HG03095 (cell line): ENCODE measurements at regions not wholly inside any gene's neighbourhood (a gene's known extent, or its start where the extent isn't known, plus 50 kb on each side); places are given as distances from the start of the nearest gene placed in this dataset.

Experiments
- ATAC-seq: cut with Tn5 transposase; IDR thresholded peaks from one replicate; pipeline ENCODE4 v1.9.1; 2021; ENCODE audit warnings: moderate library complexity; ENCODE audit not compliant: unreplicated experiment

- no peak for ATAC-seq
Measured at GRCh38 chr13:108156749-108157148, 58.6 kb downstream of the LIG4 start.

DNA sequence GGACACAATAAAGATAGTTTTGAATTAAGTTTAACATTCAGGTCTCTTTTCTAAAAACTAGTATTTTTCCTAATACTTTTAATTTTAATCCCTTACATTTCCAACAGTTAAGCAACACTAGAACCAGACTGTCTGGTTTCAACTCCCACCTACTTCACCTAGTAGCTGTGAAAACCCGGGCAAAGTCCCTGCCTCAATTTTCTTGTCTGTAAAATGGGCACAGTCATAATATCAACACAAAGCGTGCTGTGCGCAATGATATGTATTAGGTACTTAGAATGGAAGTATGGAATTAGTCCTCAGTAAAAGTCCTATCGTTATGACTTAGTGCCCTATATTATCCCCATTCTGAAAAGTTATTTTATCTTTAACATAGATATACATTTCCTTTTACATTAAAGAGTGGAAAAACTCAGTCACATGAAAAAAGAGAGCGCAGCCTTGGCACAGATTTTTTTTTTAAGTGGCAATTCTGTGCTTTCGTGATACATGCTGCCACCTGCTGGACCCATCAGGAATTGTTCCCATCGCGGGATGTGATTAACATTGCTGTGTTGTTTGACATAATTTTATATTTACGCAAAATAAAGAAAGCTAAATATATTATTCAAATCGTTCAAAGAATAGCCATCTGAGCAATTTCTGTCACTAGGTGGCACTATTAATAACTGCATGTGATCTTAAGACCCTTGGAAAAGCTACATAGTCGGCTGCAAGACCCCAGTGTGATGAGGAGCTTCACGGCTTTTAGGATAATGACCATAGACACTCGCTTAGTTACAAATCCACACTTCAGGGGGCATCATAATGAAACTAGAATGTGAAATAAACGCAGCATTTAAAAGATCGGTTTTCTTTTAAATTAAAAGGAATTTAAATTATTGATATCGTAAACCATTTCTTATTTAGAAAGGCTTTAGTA, 59.9 kb downstream of the LIG4 start:
- no peak for ATAC-seq

DNA sequence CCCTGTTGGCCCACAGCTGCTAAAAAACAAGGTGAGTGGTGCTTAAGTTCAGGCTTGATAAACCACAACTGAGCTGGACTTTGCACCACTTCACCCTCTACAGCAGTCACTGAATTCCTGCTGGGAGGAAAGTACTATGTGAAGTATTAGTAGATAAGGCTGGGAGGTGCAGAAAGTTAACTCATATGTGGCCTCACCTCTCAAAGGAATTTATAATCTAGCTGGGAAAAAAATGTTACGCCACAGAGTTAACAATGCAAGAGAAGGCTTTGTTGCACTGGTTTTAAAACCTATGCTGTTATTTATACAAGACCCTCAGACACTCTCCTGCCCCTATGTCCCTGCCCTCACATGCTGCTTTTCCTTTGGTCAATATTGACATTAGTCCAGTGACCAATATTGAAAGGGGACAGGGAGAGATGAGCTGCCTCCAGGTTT, 60.9 kb downstream of the LIG4 start:
- no peak for ATAC-seq

DNA sequence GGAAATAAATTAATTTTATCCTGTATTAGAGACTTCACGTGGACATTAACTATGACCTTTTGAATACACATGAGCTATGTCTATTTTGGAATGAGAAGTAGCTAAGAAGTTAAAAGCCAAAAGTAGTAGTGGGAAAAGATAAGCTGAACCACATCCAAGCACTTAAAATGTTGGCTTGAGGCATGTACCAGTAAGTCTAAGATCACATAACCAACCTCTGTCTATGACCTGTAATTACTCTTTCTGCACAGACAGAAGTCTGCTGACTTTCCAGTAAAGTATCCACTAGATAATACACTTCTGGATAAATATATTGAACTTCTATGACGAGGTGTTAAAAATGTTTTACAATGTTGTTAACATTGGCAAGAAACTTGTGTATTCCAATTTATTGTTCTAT, 68.7 kb downstream of the LIG4 start:
- ATAC-seq: no peak

GRCh38 chr13:108142702-108143436, 72.5 kb downstream of the LIG4 start:
- ATAC-seq: no peak

DNA sequence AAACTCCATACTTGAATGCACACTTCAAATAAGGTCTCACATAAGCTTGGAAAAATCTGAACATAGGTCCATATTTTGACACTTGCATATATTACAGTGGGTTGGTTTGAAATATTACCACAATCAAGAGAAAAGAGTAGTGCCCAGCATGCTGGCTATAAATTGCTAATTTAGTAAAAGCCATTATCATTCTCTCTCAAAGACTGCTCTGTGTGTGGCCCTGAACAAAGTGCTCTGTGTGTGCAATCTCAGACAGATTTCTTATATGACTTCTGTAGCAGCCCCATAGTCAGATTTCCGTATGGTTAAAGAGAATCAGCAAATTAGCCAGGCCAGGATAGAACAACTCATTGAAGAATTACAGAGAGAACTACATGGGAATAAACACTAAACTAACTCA, 78.2 kb downstream of the LIG4 start:
- no peak for ATAC-seq

- no peak for ATAC-seq
Measured at GRCh38 chr13:108127406-108127805, 87.9 kb downstream of the LIG4 start.

GRCh38 chr13:108126056-108126455, 89.3 kb downstream of the LIG4 start:
- ATAC-seq: no peak

DNA sequence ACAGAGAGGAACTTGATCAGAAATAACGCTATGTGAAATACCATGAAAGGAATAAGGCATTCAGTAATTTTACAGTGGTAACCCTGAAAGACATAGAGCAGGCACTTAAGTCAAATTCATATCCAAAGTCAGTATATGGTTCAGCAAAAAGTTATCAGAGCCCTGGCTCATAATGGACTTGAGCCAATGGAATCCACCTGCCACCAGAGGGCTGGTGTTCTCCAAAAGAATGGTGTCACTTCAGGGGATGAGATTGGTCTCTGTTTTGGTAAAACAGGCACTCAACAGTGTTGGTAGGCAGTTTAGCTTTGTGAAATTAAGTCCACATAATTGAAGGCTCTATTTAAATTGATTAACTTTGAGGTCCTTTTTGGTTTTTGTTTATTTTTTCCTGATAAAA, 93.9 kb downstream of the LIG4 start:
- ATAC-seq: no peak

DNA sequence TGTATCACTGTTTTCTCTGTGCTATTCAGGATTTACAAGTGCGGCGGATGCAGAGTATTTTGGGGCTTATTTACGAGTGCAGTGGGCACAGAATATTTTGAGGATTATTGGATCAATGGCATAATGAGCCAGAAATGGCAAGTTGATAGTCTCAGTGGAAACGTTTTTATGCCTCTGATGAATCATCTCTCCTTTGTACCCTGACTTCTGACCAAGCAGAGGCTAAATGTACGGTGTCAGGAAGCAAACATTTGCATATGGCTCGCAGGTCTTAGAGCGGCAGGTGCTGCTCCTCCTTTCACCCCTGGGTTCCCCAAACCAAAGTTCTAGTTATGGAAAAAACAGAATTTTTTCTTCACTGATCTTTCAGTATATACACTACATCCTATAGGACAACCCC, 94.5 kb downstream of the LIG4 start:
- ATAC-seq: no peak

GRCh38 chr13:108120302-108120701, 95.0 kb downstream of the LIG4 start:
- no peak for ATAC-seq

DNA sequence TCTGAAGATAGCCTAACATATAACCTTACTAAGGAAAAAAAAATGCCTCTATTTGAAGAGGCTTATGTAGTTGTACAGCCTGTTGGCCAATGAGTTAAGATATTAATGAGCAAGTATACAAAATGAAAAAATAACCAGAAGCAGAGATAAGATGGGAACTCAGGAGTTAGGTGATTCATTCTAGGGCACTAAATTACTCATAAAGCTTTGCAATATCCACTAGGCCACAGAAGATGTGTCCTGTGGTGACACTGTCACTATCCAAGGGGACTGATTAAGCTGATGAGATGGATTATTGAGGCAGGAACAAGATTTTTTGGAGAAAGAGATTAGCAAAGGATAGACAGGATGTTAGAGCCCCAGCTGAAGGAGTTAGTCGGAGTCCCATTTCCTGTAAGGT, 99.6 kb downstream of the LIG4 start:
- ATAC-seq: no peak

DNA sequence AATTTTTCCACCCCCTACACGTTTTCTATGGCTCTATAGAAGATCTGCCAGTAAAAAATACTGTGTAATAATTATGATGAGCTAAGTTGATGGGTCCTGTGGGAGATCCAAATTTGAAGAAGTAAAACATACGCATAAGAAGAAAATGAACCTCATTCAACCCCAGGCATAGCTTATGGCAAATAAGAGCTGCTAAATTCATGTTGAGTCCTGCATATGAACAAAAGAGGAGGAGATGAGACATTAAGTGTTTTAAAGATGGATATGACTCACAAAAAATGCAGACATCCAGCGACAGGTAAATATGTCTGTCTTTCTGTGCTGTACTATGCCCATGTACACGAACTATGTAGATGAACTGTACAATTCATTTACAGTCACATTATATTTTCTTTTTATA, 101.9 kb downstream of the LIG4 start:
- ATAC-seq: no peak

DNA sequence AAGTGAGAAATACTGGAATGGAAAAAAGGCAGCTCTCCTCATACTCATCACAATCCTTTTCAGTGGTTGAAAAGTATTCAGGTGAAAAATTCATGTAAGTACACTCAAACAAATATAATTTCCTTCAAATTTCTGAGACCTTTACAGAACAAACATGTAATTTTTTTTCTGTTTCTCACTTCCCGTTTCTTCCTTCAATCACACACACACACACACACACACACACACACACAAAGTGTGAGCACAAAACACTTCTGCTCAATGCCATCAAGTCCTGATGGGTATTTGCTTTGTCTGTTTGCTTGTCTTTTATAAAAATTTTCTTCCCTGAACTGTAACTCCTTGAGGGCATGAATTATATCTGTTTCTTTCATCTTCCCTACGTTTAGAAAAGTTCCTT, 110.6 kb downstream of the LIG4 start:
- ATAC-seq: no peak

DNA sequence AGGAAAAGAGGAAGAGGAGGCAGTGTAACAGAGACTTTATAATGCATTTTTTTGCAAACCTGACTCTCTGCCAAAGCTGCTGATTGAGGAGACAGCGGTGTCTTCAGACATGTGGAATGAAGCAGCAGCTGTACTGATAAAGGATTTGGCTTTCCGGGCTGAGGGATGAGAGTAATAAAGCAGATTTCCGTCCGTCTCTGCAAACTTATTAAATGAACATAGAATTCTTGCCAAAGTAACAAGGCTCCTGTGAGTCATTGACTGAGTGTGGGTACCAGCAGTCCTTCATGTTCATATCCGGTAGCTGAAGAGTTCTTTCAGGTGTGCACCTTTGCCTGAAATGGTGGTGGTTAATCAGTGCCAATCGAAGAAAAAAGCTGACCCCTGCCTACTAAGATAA, 112.6 kb downstream of the LIG4 start:
- ATAC-seq: no peak

GRCh38 chr13:108096301-108096915, 118.9 kb downstream of the LIG4 start:
- ATAC-seq: no peak

DNA sequence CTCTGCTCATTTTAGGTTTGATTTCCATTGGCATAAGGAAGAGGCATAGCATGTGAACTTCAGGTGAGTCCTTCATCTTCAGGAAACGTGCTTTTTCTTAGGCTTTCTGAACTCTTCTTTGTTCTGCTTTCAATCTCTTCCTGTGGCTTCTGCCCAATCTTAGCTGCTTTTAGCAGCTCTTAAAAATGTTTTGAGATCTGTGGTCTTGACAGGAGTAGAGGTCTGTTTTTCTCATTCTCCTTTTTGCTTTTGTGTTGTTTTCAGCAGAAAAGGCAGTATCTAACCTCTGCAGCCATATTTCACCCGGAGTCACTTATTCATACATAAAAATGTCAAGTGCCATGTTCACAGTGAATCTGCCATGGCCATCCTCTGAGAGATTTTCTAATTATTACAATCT, 120.3 kb downstream of the LIG4 start:
- no peak for ATAC-seq

DNA sequence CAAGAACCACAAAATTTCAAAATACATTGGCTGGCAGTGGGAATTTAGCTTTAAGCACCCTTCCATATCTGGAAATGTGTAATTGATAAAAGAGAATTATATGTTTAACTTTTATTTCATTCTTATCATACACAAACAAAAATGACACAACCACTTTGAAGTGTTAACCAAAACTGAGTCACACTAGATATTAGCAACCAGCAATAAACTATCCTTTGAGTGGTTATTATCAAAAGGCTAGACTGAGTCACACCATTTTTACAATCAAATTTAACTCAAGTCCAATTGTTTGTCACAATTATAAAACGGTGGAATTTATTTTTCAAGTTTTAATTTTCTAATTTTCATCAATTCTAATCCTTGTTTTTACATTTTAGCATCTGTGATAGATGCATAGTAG, 121.7 kb downstream of the LIG4 start:
- ATAC-seq: no peak

- no peak for ATAC-seq
Measured at GRCh38 chr13:108087810-108088209, 127.5 kb downstream of the LIG4 start.

- no peak for ATAC-seq
Measured at GRCh38 chr13:108086678-108087077, 128.7 kb downstream of the LIG4 start.

DNA sequence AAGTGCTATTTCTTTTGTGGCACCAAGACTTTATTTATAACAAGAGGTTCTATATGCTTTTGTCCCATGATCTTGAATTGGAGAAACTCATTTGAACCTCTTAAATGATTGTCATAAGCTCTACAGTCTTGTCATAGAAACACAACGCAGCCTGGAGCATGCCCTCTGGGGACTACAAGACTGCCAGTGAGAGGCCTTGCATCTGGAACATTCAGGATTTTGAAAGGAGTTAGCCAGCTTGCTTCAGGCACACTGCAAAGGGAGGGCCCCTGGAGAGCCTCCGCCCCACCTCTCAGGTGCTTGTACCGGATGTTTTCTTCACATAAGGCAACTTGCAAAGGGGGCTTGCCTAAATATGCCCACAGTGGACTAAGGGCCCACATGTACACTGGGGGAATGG, 130.5 kb downstream of the LIG4 start:
- no peak for ATAC-seq

DNA sequence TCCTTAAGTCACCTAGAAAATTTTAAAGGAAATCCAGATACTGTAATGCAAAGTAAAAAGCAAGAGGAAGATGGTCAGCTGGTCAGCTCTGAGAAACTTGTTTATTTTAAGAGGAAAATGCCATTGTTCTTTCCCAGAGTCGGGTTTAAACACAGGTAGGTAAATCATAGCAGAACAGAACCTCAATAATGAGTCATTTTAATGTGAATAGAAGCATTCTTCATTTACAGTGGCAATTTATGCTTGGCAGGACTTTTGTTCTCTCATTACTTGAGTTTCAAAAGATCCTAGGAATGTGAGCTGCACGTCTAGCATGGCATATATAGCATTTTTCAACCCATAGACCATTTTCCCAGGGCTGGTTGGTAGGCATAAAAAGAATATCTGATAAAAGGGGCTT, 132.3 kb downstream of the LIG4 start:
- ATAC-seq: no peak
